ENCODE measurements at regions not wholly inside any gene's neighbourhood (a gene's known extent, or its start where the extent isn't known, plus 50 kb on each side); places are given as distances from the start of the nearest gene placed in this dataset.

GRCh38 chr2:172205292-172205691, 102.6 kb upstream of the DLX2 start:
- TF ChIP-seq SUZ12 (IDR thresholded peaks at IDR 0.05; ENCODE audit: extremely low read depth, insufficient read depth, insufficient read length): no peak
- TF ChIP-seq YY1 (IDR thresholded peaks at IDR 0.05; ENCODE audit: insufficient read depth, insufficient read length): no peak
- TF ChIP-seq ZNF274 (IDR thresholded peaks at IDR 0.05; ENCODE audit: low read depth, low read length): no peak

All from NT2/D1 (cell line).